Thoracic aorta (tissue), 2 donors: ENCODE measurements at regions not wholly inside any gene's neighbourhood (a gene's known extent, or its start where the extent isn't known, plus 50 kb on each side); places are given as distances from the start of the nearest gene placed in this dataset.
"Not testable (repeated sequence)": the region's sequence is repeated elsewhere in the genome, so short reads cannot be mapped to it uniquely, and the experiment has no call there.

Source experiments
- ATAC-seq: fragments of 150-250 bp; one replicate; pipeline ENCODE4 v1.8.0; 2017; ENCODE audit warnings: low read depth; ENCODE audit not compliant: insufficient number of reproducible peaks, low FRiP score
- DNase-seq: peaks from one replicate; pipeline ENCODE4 v3.0.0-alpha.2; 2020; ENCODE audit warnings: low spot score
- H3K27ac ChIP-seq, 2 donors: fragments of 200-600 bp; sonication (generic); 1 replicate in 1 of 2; 2 replicates in 1 of 2; pipeline ENCODE4 v1.5.1; 2016; ENCODE audit warnings: mild to moderate bottlenecking in 2 of 2, moderate library complexity in 2 of 2
- H3K27me3 ChIP-seq: fragments of 200-600 bp; sonication (generic); replicated peaks from 2 replicates; pipeline ENCODE4 v1.6.0; 2016; ENCODE audit warnings: mild to moderate bottlenecking; ENCODE audit not compliant: insufficient read depth
- H3K36me3 ChIP-seq: fragments of 200-600 bp; sonication (generic); one replicate; pipeline ENCODE4 v1.5.1; 2016
- H3K4me1 ChIP-seq, 2 donors: fragments of 200-600 bp; sonication (generic); 1 replicate in 1 of 2; 2 replicates in 1 of 2; pipeline versions ENCODE4 v1.5.1 to v1.6.0; 2016; ENCODE audit warnings: low read depth in 2 of 2, mild to moderate bottlenecking in 1 of 2; ENCODE audit not compliant: control insufficient read depth in 1 of 2
- H3K4me3 ChIP-seq: fragments of 200-600 bp; sonication (generic); 2 replicates; pipeline ENCODE4 v1.5.1; 2016; ENCODE audit warnings: mild to moderate bottlenecking
- H3K9me3 ChIP-seq: fragments of 200-600 bp; sonication (generic); 2 replicates; pipeline ENCODE4 v1.5.1; 2016
- CTCF ChIP-seq: fragments of 200-600 bp; sonication (generic); IDR thresholded peaks from one replicate; pipeline ENCODE4 v1.5.1; 2019; ENCODE audit warnings: antibody characterized with exemption

- DNase-seq (no peak), ATAC-seq (no peak)
Measured at GRCh38 chr5:173486355-173487225, 129.9 kb downstream of the BOD1 start.

GRCh38 chr5:173484569-173484968, 131.9 kb downstream of the BOD1 start:
- H3K4me3 ChIP-seq, result no peak overlapping the region
- DNase-seq (no peak), ATAC-seq (no peak)
- H3K27ac ChIP-seq, result no peak overlapping the region
- no peaks in the 10 kb centered on the region for H3K9me3 ChIP-seq
- no peak for TF ChIP-seq CTCF
- H3K27me3 ChIP-seq, result no peaks in the 10 kb centered on the region
- peaks cover 0 to 11% of the 10 kb centered on the region in 2 donors for H3K4me1 ChIP-seq
- no peaks in the 10 kb centered on the region for H3K36me3 ChIP-seq

More at GRCh38 chr5:173486355-173487225, 129.9 kb downstream of the BOD1 start:
- H3K27me3 ChIP-seq, result no peaks in the 10 kb centered on the region
- no peak for TF ChIP-seq CTCF
- no peak overlapping the region for H3K4me3 ChIP-seq
- peaks cover 0 to 11% of the 10 kb centered on the region in 2 donors for H3K4me1 ChIP-seq
- no peak overlapping the region for H3K27ac ChIP-seq
- H3K36me3 ChIP-seq, result no peaks in the 10 kb centered on the region
- H3K9me3 ChIP-seq, result no peaks in the 10 kb centered on the region

- H3K4me1 ChIP-seq, result peaks cover 0 to 13% of the 10 kb centered on the region in 2 donors
- H3K27me3 ChIP-seq, H3K36me3 ChIP-seq, H3K9me3 ChIP-seq, ATAC-seq, H3K27ac ChIP-seq, DNase-seq, H3K4me3 ChIP-seq: not testable (repeated sequence)
Measured at GRCh38 chr5:173483599-173483998, 132.9 kb downstream of the BOD1 start.

GRCh38 chr5:173483160-173483559, 133.3 kb downstream of the BOD1 start:
- Histone ChIP-seq H3K4me3 (no peak overlapping the region), H3K27ac (no peak overlapping the region), H3K9me3 (no peaks in the 10 kb centered on the region), H3K4me1 (peaks cover 3 to 17% of the 10 kb centered on the region in 2 donors), H3K27me3 (no peaks in the 10 kb centered on the region), H3K36me3 (no peaks in the 10 kb centered on the region)
- no peak for ATAC-seq
- DNase-seq, result no peak
- TF ChIP-seq CTCF, result no peak

GRCh38 chr5:173481821-173482220, 134.6 kb downstream of the BOD1 start:
- H3K36me3 ChIP-seq, result no peaks in the 10 kb centered on the region
- H3K27ac ChIP-seq, result no peak overlapping the region
- peaks cover 9 to 28% of the 10 kb centered on the region in 2 donors for H3K4me1 ChIP-seq
- ATAC-seq, result no peak
- no peak overlapping the region for H3K4me3 ChIP-seq
- DNase-seq, result no peak
- H3K9me3 ChIP-seq, result no peaks in the 10 kb centered on the region
- no peak for TF ChIP-seq CTCF
- H3K27me3 ChIP-seq, result no peaks in the 10 kb centered on the region
